ENCODE measurements at regions not wholly inside any gene's neighbourhood (a gene's known extent, or its start where the extent isn't known, plus 50 kb on each side); places are given as distances from the start of the nearest gene placed in this dataset.

GRCh38 chr6:126513198-126513597 is 173.3 kb downstream of the CENPW start:
- no peak overlapping the region for H3K27ac ChIP-seq (ENCODE audit: insufficient read length, low read depth, low read length)
- no peak overlapping the region for H3K4ac ChIP-seq (ENCODE audit: low read depth, low read length)
- no peaks in the 10 kb centered on the region for H3K4me1 ChIP-seq (ENCODE audit: insufficient read depth, low read length)
- H3K4me2 ChIP-seq (ENCODE audit: insufficient read depth, insufficient read length, low read length) = no peak overlapping the region
- no peak overlapping the region for H4K91ac ChIP-seq (ENCODE audit: insufficient read length, low read depth, low read length)
- no peak overlapping the region for H2AFZ ChIP-seq (ENCODE audit: low read length)
- no peak overlapping the region for H3K18ac ChIP-seq (ENCODE audit: insufficient read length, low read depth, low read length)
- H3K79me2 ChIP-seq (ENCODE audit: insufficient read depth, low read length) = no peaks in the 10 kb centered on the region
- H3T11ph ChIP-seq (ENCODE audit: low read length) = no peak overlapping the region
- H3K23me2 ChIP-seq (ENCODE audit: insufficient read length, low read depth, low read length, poor library complexity, severe bottlenecking) = no peaks in the 10 kb centered on the region
- no peak overlapping the region for H3K56ac ChIP-seq (ENCODE audit: insufficient read length, low read depth, low read length)
- no peaks in the 10 kb centered on the region for H3K9me3 ChIP-seq (ENCODE audit: control insufficient read depth, low read depth, low read length)
- Mint-ChIP-seq H3K27ac (no peak overlapping the region), H3K4me3 (no peak overlapping the region), H3K36me3 (ENCODE audit: insufficient read depth in 1 of 3, low read depth in 3 of 3) (peaks cover 0 to under 1% (median 0%) of the 10 kb centered on the region in 3 experiments; a peak in 1 of 7 replicates), H3K27me3 (ENCODE audit: low read depth) (0 out of 2 replicates have a peak, but pooled peaks cover 2% of the 10 kb centered on the region), H3K9me3 (peaks cover 3 to 12% of the 10 kb centered on the region in 2 experiments; a peak in 2 of 5 replicates), H3K4me1 (no peaks in the 10 kb centered on the region)
- no peak overlapping the region for H2BK15ac ChIP-seq (ENCODE audit: low read depth, low read length)
- H3K23ac ChIP-seq (ENCODE audit: insufficient read length, low read depth, low read length) = no peak overlapping the region
- no peak overlapping the region for H3K9ac ChIP-seq (ENCODE audit: extremely low read depth, insufficient read length, low read length)
- H3K14ac ChIP-seq (ENCODE audit: insufficient read depth, low read length) = no peak overlapping the region
- no peak overlapping the region for H2AK5ac ChIP-seq (ENCODE audit: insufficient read length, low read length)
- whole genome bisulfite sequencing (ENCODE audit: extremely low coverage, insufficient read length, low lambda C conversion rate) = no CpG with 5 or more reads among the region's 1 CpG
- no peak overlapping the region for H2BK120ac ChIP-seq (ENCODE audit: low read depth, low read length, poor library complexity, severe bottlenecking)
- H4K8ac ChIP-seq (replicated peaks; ENCODE audit: insufficient read length, low read depth, low read length) = no peak overlapping the region
- TF ChIP-seq CTCF (conservative IDR thresholded peaks at IDR 0.05) = no peak
- H2BK12ac ChIP-seq (ENCODE audit: insufficient read length, low read depth, low read length) = no peak overlapping the region
- no peaks in the 10 kb centered on the region for H4K20me1 ChIP-seq (ENCODE audit: control insufficient read depth, insufficient read depth, insufficient read length)
- H3K79me1 ChIP-seq (ENCODE audit: insufficient read depth, low read depth, low read length, poor library complexity, severe bottlenecking) = no peaks in the 10 kb centered on the region
- no peak for DNase-seq
- no peak overlapping the region for H2BK20ac ChIP-seq (ENCODE audit: low read depth, low read length, poor library complexity, severe bottlenecking)
- no peak overlapping the region for H4K5ac ChIP-seq (ENCODE audit: insufficient read length, low read depth, low read length)
- no peaks in the 10 kb centered on the region for H3K27me3 ChIP-seq (ENCODE audit: insufficient read depth, low read length)
- no peak overlapping the region for H2BK5ac ChIP-seq (ENCODE audit: insufficient read length, low read length)

Measured in H9 (cell line).